GM18508 (cell line): ENCODE measurements at regions not wholly inside any gene's neighbourhood (a gene's known extent, or its start where the extent isn't known, plus 50 kb on each side); places are given as distances from the start of the nearest gene placed in this dataset.

Experiments
- ATAC-seq: cut with Tn5 transposase; IDR thresholded peaks from one replicate; pipeline ENCODE4 v1.9.1; 2021; ENCODE audit warnings: moderate number of reproducible peaks; ENCODE audit not compliant: insufficient read depth, unreplicated experiment

- no peak for ATAC-seq
Measured at GRCh38 chr2:185891403-185891802, 152.8 kb downstream of the FSIP2 start.

DNA sequence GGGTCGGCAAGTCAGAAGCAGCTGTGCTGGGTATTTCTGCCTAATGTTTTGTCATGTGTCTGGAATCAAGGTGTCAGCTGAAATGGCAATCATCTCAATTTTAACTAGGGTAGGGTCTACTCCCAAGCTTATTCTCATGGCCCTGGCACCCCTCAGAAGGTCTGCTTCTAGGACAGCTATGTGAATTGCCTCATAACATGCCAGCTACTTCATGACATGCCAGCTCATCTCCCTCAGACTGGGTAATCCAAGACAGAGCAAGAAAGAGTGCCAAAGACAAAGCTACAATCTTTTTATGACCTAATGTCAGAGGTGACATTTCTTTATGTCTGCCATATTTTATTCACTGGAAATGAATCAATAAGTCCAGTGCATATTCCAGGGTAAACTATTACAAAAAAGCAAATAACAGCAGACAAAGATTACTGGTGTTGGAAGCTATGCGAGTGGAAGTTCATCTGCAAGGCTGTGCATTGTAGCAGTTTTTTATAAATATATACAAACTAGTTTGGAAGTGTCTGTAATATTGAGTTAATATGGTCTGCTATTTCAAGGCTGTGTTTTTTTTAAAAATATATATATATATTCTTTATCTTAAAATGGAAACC, 153.3 kb downstream of the FSIP2 start:
- no peak for ATAC-seq

- ATAC-seq: no peak
Measured at GRCh38 chr2:185892484-185892883, 153.9 kb downstream of the FSIP2 start.

- no peak for ATAC-seq
Measured at GRCh38 chr2:185894223-185894622, 155.6 kb downstream of the FSIP2 start.

- no peak for ATAC-seq
Measured at GRCh38 chr2:185895828-185896693, 157.5 kb downstream of the FSIP2 start.

GRCh38 chr2:185899366-185899765, 160.8 kb downstream of the FSIP2 start:
- ATAC-seq: no peak

DNA sequence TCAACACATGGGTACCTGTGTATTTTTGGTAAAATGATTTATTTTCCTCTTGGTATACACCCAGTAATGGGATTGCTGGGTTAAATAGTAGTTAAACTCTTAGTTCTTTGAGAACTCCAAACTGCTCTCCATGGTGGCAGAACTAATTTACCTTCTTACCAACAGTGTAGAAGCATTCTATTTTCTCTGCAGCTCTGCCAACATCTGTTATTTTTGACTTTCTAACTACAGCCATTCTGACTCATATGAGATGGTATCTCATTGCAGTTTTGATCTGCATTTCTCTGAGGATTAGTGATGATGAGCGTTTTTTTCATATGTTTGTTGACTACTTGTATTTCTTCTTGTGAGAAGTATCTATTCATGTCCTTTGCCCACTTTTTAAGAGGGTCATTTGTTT, 180.6 kb downstream of the FSIP2 start:
- ATAC-seq: no peak

DNA sequence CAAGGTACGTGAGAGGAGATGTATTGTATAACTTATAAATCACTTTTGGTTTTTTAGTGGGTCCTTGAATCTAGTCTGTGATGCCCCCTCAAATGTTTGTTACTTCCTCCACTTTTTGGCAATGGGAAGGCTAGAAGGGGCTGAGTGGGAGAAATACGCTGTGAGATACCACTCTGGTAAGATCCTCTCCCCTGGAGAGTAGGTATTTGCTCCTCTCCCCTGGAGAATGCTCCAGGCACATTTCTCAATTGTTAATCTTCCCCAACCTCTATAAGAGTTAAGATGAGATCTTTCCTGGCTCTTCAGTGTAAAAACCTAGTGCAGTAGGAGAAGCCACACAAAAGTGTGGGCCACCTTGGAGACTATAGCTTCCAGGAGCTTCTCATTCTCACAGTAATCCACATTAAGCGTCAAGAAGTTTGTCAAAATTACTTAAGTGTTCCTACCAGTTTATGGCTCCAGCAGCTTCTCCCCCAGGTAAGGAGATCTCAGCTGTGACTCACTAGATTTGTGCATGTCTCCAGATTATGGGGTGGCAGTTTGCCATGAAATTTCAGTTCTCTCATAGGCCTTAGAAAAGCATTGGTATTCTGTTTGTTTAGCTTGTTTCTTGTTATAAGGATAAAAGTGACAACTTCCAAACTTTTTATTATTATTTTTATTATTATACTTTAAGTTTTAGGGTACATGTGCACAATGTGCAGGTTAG, 182.6 kb downstream of the FSIP2 start:
- no peak for ATAC-seq

DNA sequence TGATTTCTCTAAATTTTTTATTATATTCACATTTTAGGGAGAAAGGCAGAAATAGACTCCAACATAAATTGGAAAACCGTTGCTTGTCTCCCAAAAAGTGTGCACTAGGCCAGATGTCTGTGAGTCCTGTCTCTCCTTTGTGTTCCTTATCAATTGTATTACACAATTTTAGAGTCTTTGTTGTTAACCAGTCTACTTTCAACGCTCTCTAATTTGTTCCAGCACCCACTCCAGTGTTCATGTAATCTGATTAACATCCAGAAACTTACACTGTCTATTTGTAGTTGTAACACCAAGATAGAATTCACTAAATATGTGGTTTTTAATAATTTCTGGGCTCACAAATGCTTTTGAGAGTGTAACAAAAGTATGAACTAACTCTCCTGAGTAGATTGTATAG, 195.6 kb downstream of the FSIP2 start:
- ATAC-seq: no peak

GRCh38 chr2:185939858-185940257, 201.3 kb downstream of the FSIP2 start:
- ATAC-seq: no peak

DNA sequence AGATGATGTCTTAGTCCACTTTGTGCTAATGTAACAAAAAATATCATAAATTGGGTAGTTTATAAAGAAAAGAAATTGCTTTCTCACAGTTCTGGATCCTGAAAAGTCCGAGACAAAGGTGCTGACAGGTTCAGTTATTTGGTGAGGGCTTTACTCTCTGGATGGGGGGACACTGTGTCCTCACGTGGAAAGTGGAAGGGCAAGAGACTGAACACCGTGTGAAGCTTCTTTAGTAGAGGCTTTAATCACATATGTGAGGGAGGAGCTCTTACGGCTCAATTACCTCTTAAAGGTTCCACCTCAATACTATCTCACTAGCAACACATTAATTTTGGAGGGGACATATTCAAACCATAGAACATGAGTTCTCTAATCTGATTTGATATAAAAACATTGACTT, 204.3 kb downstream of the FSIP2 start:
- ATAC-seq: no peak

- no peak for ATAC-seq
Measured at GRCh38 chr2:185947722-185948121, 209.1 kb downstream of the FSIP2 start.

GRCh38 chr2:185952100-185952499, 213.5 kb downstream of the FSIP2 start:
- ATAC-seq: no peak

DNA sequence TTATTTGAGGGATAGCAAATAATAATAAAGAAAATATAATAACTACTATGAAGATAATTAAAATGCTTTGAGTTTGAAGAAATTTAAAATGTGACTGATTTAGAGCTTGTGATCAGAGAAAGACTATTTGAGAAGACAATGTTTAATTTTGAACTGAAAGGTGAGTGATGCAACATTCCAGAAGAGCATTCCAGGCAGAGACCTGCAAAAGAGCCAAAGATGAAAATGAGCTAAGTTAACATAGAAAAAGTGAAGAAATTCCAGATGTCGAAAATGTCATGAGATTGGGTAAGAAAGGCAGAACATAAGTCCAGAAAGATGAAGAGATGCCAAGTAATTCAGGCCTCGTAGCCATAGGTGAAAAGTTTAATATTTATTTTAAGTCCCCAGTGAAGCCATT, 215.8 kb downstream of the FSIP2 start:
- no peak for ATAC-seq

GRCh38 chr2:185955050-185955449, 216.4 kb downstream of the FSIP2 start:
- no peak for ATAC-seq

DNA sequence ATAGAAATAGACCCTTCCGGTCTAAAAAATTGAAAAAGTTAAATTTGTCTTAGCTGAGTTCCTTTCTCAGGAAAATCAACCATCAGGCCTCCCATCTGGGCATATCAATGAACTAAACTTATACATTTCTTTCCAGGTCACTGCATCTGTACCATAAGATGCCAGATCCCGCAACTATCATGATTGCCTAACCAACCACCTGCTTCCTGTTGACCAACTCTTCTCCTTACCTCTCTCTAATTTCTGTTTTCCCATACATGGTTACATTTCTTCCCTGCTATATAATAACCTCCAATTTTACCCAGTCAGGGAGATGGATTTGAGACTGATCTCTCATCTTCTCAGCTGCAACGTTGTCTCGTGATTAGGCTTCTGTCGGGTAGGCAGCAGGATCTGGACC, 228.7 kb downstream of the FSIP2 start:
- no peak for ATAC-seq

DNA sequence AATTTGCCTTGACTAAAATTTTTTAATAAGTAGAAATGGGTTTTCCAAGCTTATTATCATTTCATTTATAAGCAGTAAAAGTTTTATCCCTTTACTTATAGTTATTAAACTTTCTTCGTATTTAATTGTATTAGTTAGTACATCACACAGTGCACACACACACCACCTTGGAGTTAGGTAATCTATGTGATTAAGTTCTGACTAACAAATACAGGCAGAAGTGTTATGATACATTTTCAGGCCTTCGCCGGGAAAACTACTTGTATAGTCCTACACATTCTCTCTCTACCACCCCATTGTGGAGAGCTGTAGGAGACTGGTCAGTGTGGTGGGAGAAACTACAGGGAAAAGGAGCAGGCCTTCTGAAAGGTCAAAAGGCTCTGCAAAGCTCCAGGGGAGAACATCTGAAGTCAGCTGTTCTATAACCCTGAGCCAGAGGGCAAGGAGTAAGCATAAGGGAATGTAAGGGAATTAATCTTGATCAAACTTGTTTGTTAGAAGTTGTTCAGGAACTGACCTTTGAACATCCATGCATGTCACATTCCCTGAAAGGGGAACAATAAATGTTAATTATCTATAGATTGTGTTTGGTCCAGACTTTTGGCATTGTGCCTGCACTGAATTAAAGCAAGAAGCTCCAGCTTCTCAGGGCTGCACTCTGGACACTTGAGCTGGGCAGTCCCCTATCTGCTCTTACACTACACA, 231.7 kb downstream of the FSIP2 start:
- ATAC-seq: no peak

DNA sequence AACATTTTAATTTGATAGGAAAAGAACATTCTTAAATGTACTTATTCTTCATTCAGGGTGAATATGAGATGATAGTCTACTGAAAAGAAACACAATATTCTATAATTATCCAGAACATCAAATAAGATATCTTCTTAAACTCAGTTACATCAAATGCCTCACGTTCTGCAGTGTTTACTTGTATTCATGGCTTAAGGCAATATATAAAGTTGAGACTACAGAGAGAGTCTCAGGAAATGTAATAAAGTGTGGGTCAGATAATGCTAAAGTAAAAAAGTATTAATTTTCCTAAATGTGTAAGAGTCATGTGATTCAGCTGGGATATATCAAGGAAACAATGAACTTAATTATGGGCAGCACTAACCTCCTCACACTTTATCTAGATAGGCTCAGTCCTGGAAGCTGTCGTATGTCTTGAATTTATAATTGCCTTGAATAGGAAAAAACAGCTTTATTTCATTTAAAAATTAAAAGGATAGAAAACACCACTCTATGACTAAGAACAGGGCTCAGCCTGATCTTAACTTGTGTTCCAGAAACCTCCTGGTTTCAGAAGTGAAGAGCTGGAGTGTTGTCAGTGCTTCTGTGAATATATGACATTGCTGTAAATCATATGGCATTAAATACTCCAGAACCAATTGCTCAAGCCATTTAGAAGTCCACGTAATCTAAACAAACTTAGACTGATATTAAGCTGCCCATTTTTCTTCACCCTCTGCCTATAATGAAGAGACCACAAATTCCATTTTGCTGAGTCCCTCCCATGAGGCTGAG, 240.2 kb downstream of the FSIP2 start:
- no peak for ATAC-seq

GRCh38 chr2:185979546-185980071, 241.0 kb downstream of the FSIP2 start:
- no peak for ATAC-seq

DNA sequence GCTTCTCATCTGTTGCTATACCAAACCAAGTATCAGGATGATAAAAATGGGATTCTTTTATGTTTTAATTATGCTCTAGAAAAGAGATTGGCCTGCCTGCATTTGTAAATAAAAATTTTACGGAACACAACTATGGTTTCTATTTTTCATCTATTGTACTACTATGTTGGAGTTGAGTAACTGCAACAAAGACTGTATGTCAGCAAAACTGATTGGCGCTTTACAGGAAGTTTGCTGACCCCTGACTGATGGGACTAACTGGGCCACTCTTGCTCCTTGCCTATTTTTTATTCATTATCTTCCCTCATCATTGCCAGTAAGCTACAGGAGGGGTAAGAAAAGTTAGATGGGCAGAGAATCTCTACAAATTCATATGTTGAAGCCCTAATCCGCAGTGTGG, 242.3 kb downstream of the FSIP2 start:
- ATAC-seq: no peak
